Lower lobe of right lung (tissue), 2 donors: ENCODE measurements at regions not wholly inside any gene's neighbourhood (a gene's known extent, or its start where the extent isn't known, plus 50 kb on each side); places are given as distances from the start of the nearest gene placed in this dataset.

ENCODE experiments used
- ATAC-seq, 2 donors: fragments of 200-7000 bp; cut with Tn5 transposase; one replicate each; pipeline ENCODE4 v1.9.1; 2020 to 2022; ENCODE audit warnings: mild to moderate bottlenecking in 2 of 2, moderate library complexity in 2 of 2
- DNase-seq: peaks from one replicate; pipeline ENCODE4 v3.0.0-alpha.2; 2020
- H3K27ac ChIP-seq: fragments of 200-600 bp; one replicate; pipeline ENCODE4 v1.8.0; 2022
- H3K27me3 ChIP-seq: fragments of 200-600 bp; one replicate; pipeline ENCODE4 v1.8.0; 2022; ENCODE audit warnings: low read depth
- H3K36me3 ChIP-seq: fragments of 200-600 bp; one replicate; pipeline ENCODE4 v1.8.0; 2022; ENCODE audit warnings: mild to moderate bottlenecking
- H3K4me1 ChIP-seq: fragments of 200-600 bp; one replicate; pipeline ENCODE4 v1.8.0; 2022
- H3K4me3 ChIP-seq: fragments of 200-600 bp; one replicate; pipeline ENCODE4 v1.8.0; 2022; ENCODE audit warnings: mild to moderate bottlenecking
- H3K9me3 ChIP-seq: fragments of 200-600 bp; one replicate; pipeline ENCODE4 v1.8.0; 2022
- CTCF ChIP-seq: fragments of 200-600 bp; IDR thresholded peaks from one replicate; pipeline ENCODE4 v1.8.0; 2022; ENCODE audit warnings: antibody characterized with exemption, mild to moderate bottlenecking
- intact Hi-C: fragments of 100-400 bp; cut with DNase I; formaldehyde crosslinking; loops from one replicate; pipeline ENCODE4 v1.11.0; 2022
- donor health status: DM: no; HTN: yes; CAD: no; lungs with severe emphysema.

DNA sequence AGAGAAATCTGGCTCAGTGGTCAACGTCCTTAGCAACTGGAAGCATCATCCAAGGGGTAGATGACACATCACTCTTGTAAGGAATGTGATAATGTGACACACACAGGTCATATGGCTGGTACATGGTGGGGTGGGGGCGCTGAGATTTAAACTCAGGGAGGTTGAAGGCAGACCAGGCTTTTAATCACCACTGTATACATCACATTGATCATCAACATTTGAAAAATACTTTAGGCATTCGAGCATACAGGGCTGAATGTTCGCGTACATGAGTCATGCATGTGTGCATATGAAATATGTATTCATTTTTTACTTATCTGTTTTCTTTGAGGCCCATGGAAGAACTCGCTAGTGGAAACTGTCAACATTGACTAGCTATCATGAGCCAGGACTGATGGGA lies 976.4 kb downstream of the VRK1 start:
- no peaks in the 10 kb centered on the region for H3K27me3 ChIP-seq
- ATAC-seq (no peak), DNase-seq (no peak)
- no peaks in the 10 kb centered on the region for H3K36me3 ChIP-seq
- H3K4me3 ChIP-seq: no peak overlapping the region
- H3K4me1 ChIP-seq: no peaks in the 10 kb centered on the region
- no peak for TF ChIP-seq CTCF
- no peak overlapping the region for H3K27ac ChIP-seq
- H3K9me3 ChIP-seq: no peaks in the 10 kb centered on the region
- intact Hi-C loops: no loop called here

DNA sequence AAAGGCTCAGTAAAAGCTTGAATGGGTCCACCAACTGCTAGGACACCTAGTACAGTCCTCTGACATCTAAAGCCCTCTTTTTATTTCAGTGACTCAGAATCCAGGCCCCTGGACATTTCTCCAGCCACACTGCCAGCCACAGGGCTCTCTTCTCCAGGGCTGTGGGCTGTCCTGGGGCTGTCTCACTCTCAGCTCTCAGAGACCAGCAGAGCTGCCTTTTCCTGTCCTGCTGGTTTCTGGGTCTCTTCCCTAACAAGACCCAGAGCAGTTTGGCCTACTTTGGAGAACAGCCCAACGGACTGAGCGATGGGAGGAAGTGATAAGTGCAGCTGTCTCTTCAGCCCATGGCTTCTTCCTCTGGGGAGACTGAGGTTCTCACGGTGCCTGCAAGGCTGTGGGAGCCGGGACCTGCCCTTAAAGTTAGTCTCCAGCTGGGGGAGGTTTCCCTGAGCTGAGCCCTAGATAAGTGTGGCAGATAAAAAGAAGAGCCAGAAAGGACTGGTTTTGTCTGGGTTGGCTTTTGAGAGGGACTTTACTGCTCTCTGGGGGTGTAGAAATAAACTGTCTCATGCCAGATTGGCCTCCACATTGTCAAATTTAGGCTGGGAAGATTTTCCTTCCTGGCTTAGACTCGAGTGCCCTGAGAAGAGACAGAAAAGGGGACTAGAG lies 979.8 kb downstream of the VRK1 start:
- TF ChIP-seq CTCF: no peak
- no peak overlapping the region for H3K27ac ChIP-seq
- intact Hi-C loops: no loop called here
- ATAC-seq: no peak
- no peaks in the 10 kb centered on the region for H3K36me3 ChIP-seq
- no peak for DNase-seq
- no peaks in the 10 kb centered on the region for H3K4me1 ChIP-seq
- no peak overlapping the region for H3K4me3 ChIP-seq
- H3K9me3 ChIP-seq: no peaks in the 10 kb centered on the region
- no peaks in the 10 kb centered on the region for H3K27me3 ChIP-seq

GRCh38 chr14:97777622-97778355 lies 980.6 kb downstream of the VRK1 start:
- Histone ChIP-seq H3K27me3 (no peaks in the 10 kb centered on the region), H3K4me3 (no peak overlapping the region), H3K4me1 (no peaks in the 10 kb centered on the region), H3K36me3 (no peaks in the 10 kb centered on the region), H3K9me3 (no peaks in the 10 kb centered on the region), H3K27ac (no peak overlapping the region)
- DNase-seq (no peak), ATAC-seq (no peak)
- TF ChIP-seq CTCF: no peak
- intact Hi-C loops: no loop called here

GRCh38 chr14:97779140-97779539 lies 982.0 kb downstream of the VRK1 start:
- no peak for ATAC-seq
- Histone ChIP-seq H3K27ac (no peak overlapping the region), H3K36me3 (no peaks in the 10 kb centered on the region), H3K27me3 (no peaks in the 10 kb centered on the region), H3K9me3 (no peaks in the 10 kb centered on the region), H3K4me3 (no peak overlapping the region), H3K4me1 (no peaks in the 10 kb centered on the region)
- DNase-seq: no peak
- TF ChIP-seq CTCF: no peak
- intact Hi-C loops: no loop called here

DNA sequence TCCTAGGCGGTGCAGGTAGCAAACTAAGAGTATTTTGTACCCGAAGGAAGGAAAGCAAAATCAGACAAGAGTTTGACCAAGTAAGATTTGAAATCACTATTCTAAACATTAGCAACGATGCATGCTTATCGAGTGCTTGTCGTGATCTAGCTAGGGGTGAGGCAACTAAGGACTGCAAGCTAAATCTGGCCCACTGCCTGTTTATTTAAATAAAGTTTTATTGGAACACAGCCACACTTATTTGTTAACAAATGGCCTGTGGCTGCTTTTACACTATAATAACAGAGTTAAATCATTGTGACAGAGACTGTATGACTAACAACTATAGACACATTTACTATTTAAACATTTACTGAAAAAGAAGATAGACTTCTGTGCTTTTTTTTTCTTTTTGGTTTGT lies 983.6 kb downstream of the VRK1 start:
- H3K4me1 ChIP-seq: no peaks in the 10 kb centered on the region
- H3K4me3 ChIP-seq: no peak overlapping the region
- no peak overlapping the region for H3K27ac ChIP-seq
- TF ChIP-seq CTCF: no peak
- ATAC-seq (no peak), DNase-seq (no peak)
- H3K36me3 ChIP-seq: no peaks in the 10 kb centered on the region
- H3K9me3 ChIP-seq: no peaks in the 10 kb centered on the region
- intact Hi-C loops: no loop called here
- no peaks in the 10 kb centered on the region for H3K27me3 ChIP-seq
